Fibroblast of lung (primary cell): ENCODE measurements at regions not wholly inside any gene's neighbourhood (a gene's known extent, or its start where the extent isn't known, plus 50 kb on each side); places are given as distances from the start of the nearest gene placed in this dataset.

Source experiments
- DNase-seq, 2 donors: peaks; one replicate each; pipeline versions ENCODE4 v3.0.0 to v3.0.0-alpha.2; 2010; ENCODE audit warnings: low read depth in 2 of 2
- H2AFZ ChIP-seq: 2 replicates; pipeline ENCODE4 v1.5.1; 2012; ENCODE audit warnings: low read length, control low read depth, inconsistent platforms
- H3K27ac ChIP-seq: 2 replicates; pipeline ENCODE4 v1.5.1; 2011; ENCODE audit warnings: low read length, control low read depth; ENCODE audit not compliant: insufficient read depth
- H3K27me3 ChIP-seq: 2 replicates; pipeline ENCODE4 v1.5.1; 2011; ENCODE audit warnings: mild to moderate bottlenecking, low read length; ENCODE audit not compliant: control insufficient read depth, insufficient read depth
- H3K36me3 ChIP-seq: 2 replicates; pipeline ENCODE4 v1.5.1; 2011; ENCODE audit warnings: low read length; ENCODE audit not compliant: control insufficient read depth, insufficient read depth
- H3K4me1 ChIP-seq: 2 replicates; pipeline ENCODE4 v1.5.1; 2011; ENCODE audit warnings: low read length; ENCODE audit not compliant: control insufficient read depth, insufficient read depth; ENCODE audit errors: extremely low read depth
- H3K4me2 ChIP-seq: 2 replicates; pipeline ENCODE4 v1.5.1; 2011; ENCODE audit warnings: low read length, control low read depth; ENCODE audit not compliant: insufficient read depth; ENCODE audit errors: extremely low read depth
- H3K4me3 ChIP-seq, 4 experiments: fragments of 200-600 bp in 1 of 4; sonication (generic) in 1 of 4; replicated peaks in 1 of 4; 2 replicates each; pipeline ENCODE4 v1.5.1; 2011 to 2016; ENCODE audit warnings: low read length in 4 of 4, low read depth in 3 of 4, mild to moderate bottlenecking in 3 of 4, control low read depth in 2 of 4, inconsistent platforms in 1 of 4, mixed read lengths in 1 of 4; ENCODE audit not compliant: insufficient read depth in 1 of 4; ENCODE audit errors: control extremely low read depth in 1 of 4
- H3K79me2 ChIP-seq: 2 replicates; pipeline ENCODE4 v1.5.1; 2012; ENCODE audit warnings: mild to moderate bottlenecking, low read length, inconsistent platforms; ENCODE audit not compliant: control insufficient read depth, insufficient read depth
- H3K9ac ChIP-seq: 2 replicates; pipeline ENCODE4 v1.5.1; 2011; ENCODE audit warnings: mild to moderate bottlenecking, low read length, control low read depth; ENCODE audit not compliant: insufficient read depth
- H3K9me3 ChIP-seq: 2 replicates; pipeline ENCODE4 v1.5.1; 2012; ENCODE audit warnings: low read depth, low read length; ENCODE audit not compliant: control insufficient read depth, insufficient read depth
- H4K20me1 ChIP-seq: 2 replicates; pipeline ENCODE4 v1.5.1; 2011; ENCODE audit warnings: low read length; ENCODE audit not compliant: control insufficient read depth, insufficient read depth; ENCODE audit errors: extremely low read depth
- EZH2 ChIP-seq: IDR thresholded peaks from 2 replicates; pipeline ENCODE4 v1.5.1; 2012; ENCODE audit warnings: low read length, control low read depth, mild to moderate bottlenecking; ENCODE audit errors: missing control alignments
- TF ChIP-seq, protein P1 (sequence below), 2 donors: IDR thresholded peaks in 1 of 2; conservative IDR thresholded peaks in 1 of 2; 1 replicate in 1 of 2; 2 replicates in 1 of 2; pipeline ENCODE4 v1.5.1; 2011 to 2012; ENCODE audit warnings: low read length in 2 of 2, control low read depth in 1 of 2, inconsistent platforms in 1 of 2, low read depth in 1 of 2, mild to moderate bottlenecking in 1 of 2

DNA sequence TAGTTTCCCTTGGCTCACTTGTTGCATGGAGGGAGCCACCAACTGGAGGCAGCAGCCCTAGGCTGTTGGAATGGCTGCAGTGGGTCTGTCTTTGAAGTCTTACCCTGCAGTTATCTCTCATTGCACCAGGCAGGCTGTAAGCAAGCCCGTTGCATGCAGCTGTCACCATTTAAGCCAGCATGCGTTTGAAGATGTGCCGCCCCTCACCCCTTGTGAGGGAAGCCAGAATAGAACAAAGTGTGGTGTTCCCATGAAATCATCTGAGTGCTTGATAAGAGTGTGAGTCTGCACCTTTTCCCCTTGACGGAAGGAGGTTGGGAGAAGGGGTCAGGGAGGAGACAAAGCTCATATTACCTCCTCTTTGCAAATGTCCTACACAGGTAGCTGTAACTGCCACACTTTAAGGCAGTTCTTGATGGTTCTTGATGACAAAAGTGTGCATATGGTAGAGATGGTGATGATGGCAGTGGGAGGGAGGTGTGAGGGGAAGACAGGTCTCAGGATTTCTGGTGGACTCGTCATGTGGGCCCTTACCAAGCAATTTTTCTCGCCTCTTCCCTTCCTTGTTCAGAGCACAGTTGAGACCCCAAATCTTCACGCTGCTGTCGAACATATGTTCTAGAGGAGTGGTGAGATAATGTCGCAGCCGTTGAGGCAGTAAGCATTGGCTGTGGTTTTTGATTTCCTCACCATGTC, 191.4 kb upstream of the LEF1 start:
- Histone ChIP-seq H3K4me2 (no peak overlapping the region), H3K9ac (no peak overlapping the region), H4K20me1 (no peaks in the 10 kb centered on the region), H3K4me3 (no peak overlapping the region), H3K27me3 (peaks cover 2% of the 10 kb centered on the region), H3K79me2 (no peaks in the 10 kb centered on the region), H3K4me1 (peaks cover 5% of the 10 kb centered on the region), H2AFZ (no peak overlapping the region), H3K36me3 (no peaks in the 10 kb centered on the region), H3K27ac (no peak overlapping the region), H3K9me3 (no peaks in the 10 kb centered on the region)
- TF ChIP-seq, protein P1, sequence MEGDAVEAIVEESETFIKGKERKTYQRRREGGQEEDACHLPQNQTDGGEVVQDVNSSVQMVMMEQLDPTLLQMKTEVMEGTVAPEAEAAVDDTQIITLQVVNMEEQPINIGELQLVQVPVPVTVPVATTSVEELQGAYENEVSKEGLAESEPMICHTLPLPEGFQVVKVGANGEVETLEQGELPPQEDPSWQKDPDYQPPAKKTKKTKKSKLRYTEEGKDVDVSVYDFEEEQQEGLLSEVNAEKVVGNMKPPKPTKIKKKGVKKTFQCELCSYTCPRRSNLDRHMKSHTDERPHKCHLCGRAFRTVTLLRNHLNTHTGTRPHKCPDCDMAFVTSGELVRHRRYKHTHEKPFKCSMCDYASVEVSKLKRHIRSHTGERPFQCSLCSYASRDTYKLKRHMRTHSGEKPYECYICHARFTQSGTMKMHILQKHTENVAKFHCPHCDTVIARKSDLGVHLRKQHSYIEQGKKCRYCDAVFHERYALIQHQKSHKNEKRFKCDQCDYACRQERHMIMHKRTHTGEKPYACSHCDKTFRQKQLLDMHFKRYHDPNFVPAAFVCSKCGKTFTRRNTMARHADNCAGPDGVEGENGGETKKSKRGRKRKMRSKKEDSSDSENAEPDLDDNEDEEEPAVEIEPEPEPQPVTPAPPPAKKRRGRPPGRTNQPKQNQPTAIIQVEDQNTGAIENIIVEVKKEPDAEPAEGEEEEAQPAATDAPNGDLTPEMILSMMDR (conservative IDR thresholded peaks at IDR 0.05 in 1 of 2, IDR thresholded peaks at IDR 0.05 in 1 of 2; ENCODE audit: low read depth in 1 of 2, low read length in 2 of 2): no peak
- no peak for TF ChIP-seq EZH2
- no peak for DNase-seq

GRCh38 chr4:108359130-108359985, 190.6 kb upstream of the LEF1 start:
- no peak overlapping the region for H3K27ac ChIP-seq
- no peak for TF ChIP-seq EZH2
- TF ChIP-seq, protein P1 (conservative IDR thresholded peaks at IDR 0.05 in 1 of 2, IDR thresholded peaks at IDR 0.05 in 1 of 2; ENCODE audit: low read depth in 1 of 2, low read length in 2 of 2): no peak
- H3K4me2 ChIP-seq: no peak overlapping the region
- H3K9ac ChIP-seq: no peak overlapping the region
- H3K27me3 ChIP-seq: peaks cover 2% of the 10 kb centered on the region
- H3K79me2 ChIP-seq: no peaks in the 10 kb centered on the region
- no peaks in the 10 kb centered on the region for H3K9me3 ChIP-seq
- H3K4me3 ChIP-seq: no peak overlapping the region
- peaks cover 5% of the 10 kb centered on the region for H3K4me1 ChIP-seq
- H2AFZ ChIP-seq: no peak overlapping the region
- no peaks in the 10 kb centered on the region for H4K20me1 ChIP-seq
- no peak for DNase-seq
- no peaks in the 10 kb centered on the region for H3K36me3 ChIP-seq

DNA sequence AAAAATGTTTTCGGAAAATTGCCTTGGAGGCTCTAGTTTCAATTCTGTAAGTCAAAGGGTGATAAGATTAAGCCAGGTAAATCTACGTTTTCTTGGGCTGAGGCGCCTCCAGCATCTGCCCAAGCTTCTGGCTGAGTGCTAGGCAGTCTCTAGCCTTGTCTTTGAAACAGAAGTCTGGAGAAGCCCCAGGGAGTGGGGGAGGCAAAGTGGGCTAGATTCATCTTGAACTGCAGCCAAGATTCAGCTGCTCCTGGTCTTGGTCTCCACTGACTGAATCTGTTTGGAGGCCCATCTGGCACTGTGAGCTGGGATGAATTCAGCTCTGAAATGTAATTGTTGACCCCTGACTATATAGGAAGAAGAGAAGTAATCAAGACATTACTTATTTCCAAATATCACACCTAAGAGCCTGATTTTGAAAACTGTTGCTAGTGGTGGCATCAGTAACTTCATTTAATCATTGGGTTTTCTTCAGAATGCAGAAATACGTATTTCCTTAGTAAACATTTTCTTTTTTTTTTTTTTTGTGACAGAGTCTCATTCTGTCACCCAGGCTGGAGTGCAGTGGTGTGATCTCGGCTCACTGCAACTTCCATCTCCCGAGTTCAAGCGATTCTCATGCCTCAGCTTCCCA, 187.3 kb upstream of the LEF1 start:
- H3K27ac ChIP-seq: no peak overlapping the region
- no peaks in the 10 kb centered on the region for H3K9me3 ChIP-seq
- no peak overlapping the region for H3K9ac ChIP-seq
- peaks cover 2% of the 10 kb centered on the region for H3K27me3 ChIP-seq
- H3K4me2 ChIP-seq: no peak overlapping the region
- no peak overlapping the region for H2AFZ ChIP-seq
- H4K20me1 ChIP-seq: no peaks in the 10 kb centered on the region
- TF ChIP-seq, protein P1 (conservative IDR thresholded peaks at IDR 0.05 in 1 of 2, IDR thresholded peaks at IDR 0.05 in 1 of 2; ENCODE audit: low read depth in 1 of 2, low read length in 2 of 2): no peak
- TF ChIP-seq EZH2: no peak
- H3K36me3 ChIP-seq: no peaks in the 10 kb centered on the region
- no peak for DNase-seq
- no peaks in the 10 kb centered on the region for H3K79me2 ChIP-seq
- peaks cover 2% of the 10 kb centered on the region for H3K4me1 ChIP-seq
- H3K4me3 ChIP-seq: no peak overlapping the region
